Heart right ventricle (tissue), 16 donors: ENCODE measurements at regions not wholly inside any gene's neighbourhood (a gene's known extent, or its start where the extent isn't known, plus 50 kb on each side); places are given as distances from the start of the nearest gene placed in this dataset.

Experiments used
- ATAC-seq, 8 donors: fragments of 200-7000 bp; cut with Tn5 transposase; one replicate each; pipeline ENCODE4 v1.9.1; 2020; ENCODE audit warnings: mild to moderate bottlenecking in 8 of 8, moderate library complexity in 8 of 8, moderate number of reproducible peaks in 1 of 8
- DNase-seq, 2 donors: peaks; one replicate each; pipeline ENCODE4 v3.0.0-alpha.2; 2020
- H3K27ac ChIP-seq, 10 donors: fragments of 200-600 bp; sonication (generic) in 2 of 10; one replicate each; pipeline versions ENCODE4 v1.5.0 to v1.8.0; 2020 to 2022; ENCODE audit warnings: mild to moderate bottlenecking in 3 of 10
- H3K27me3 ChIP-seq, 7 donors: fragments of 200-600 bp; one replicate each; pipeline ENCODE4 v1.8.0; 2021 to 2022; ENCODE audit warnings: mild to moderate bottlenecking in 2 of 7
- H3K36me3 ChIP-seq, 9 donors: fragments of 200-600 bp; sonication (generic) in 1 of 9; one replicate each; pipeline versions ENCODE4 v1.5.0 to v1.8.0; 2020 to 2022; ENCODE audit warnings: mild to moderate bottlenecking in 2 of 9
- H3K4me1 ChIP-seq, 9 donors: fragments of 200-600 bp; sonication (generic) in 1 of 9; one replicate each; pipeline versions ENCODE4 v1.5.0 to v1.8.0; 2020 to 2022; ENCODE audit warnings: mild to moderate bottlenecking in 4 of 9
- H3K4me3 ChIP-seq, 10 donors: fragments of 200-600 bp; sonication (generic) in 2 of 10; one replicate each; pipeline versions ENCODE4 v1.5.0 to v1.8.0; 2020 to 2022; ENCODE audit warnings: mild to moderate bottlenecking in 7 of 10, moderate library complexity in 2 of 10
- H3K9me3 ChIP-seq, 11 donors: fragments of 200-600 bp in 10 of 11; sonication (generic) in 2 of 11; one replicate each; pipeline versions ENCODE4 v1.5.0 to v1.8.0; 2013 to 2022; ENCODE audit warnings: mild to moderate bottlenecking in 2 of 11, control low read depth in 1 of 11, moderate library complexity in 1 of 11
- WGBS, 2 donors: extraction: QIAGEN DNeasy Blood & Tissue Kit; methylation state at CpG; one replicate each; pipeline ENCODE4 v1.1.7; 2013; ENCODE audit warnings: inconsistent platforms in 1 of 2; 5-methylcytosine and 5-hydroxymethylcytosine counted together
- intact Hi-C, 10 donors: fragments of 100-400 bp; cut with DNase I; formaldehyde crosslinking; loops; one replicate each; pipeline versions ENCODE4 v1.11.1 to v1.14.2; 2022
- TF ChIP-seq, protein P1 (sequence below), 9 donors: fragments of 200-600 bp; sonication (generic) in 2 of 9; IDR thresholded peaks; one replicate each; pipeline versions ENCODE4 v1.5.0 to v1.8.0; 2021 to 2022; ENCODE audit warnings: antibody characterized with exemption in 9 of 9, mild to moderate bottlenecking in 5 of 9, moderate library complexity in 1 of 9
- donor health status: Arrhythmogenic right ventricular cardiomyopathy.
- donor health status: ischemic (EF 13 %, LVEDD 7.1; RV severe dilation, severe dysfunction).
- donor health status: healthy with polysubstance abuse.
- donor health status: DM: no; HTN: yes; CAD: no.
- donor health status: DM: no; HTN: no; CAD: no.
- donor health status: ischemic (EF 25% LVEDD 6.9; RV normal size, moderate dysfunction).
- donor health status: ischemic (EF 25% LVEDD 5.7; RV mildly dilated, moderate dysfunction).
- donor health status: healthy.
- donor health status: DM: yes; HTN: yes; CAD: no.
- donor health status: Ischemic cardiomyopathy.
- donor health status: ischemic (EF 35%, LVEDD 5.7; RV mildly dilated, moderate dysfunction).
- donor health status: nonischemic (EF 11% LVEDD 7.7; RV severe dilation, severe dysfunction).
- donor health status: DM: yes; HTN: yes; CAD: no.
- donor health status: PGD.
- donor health status: ischemic (EF 29% LVEDD 5.4; RV normal size, mild dysfunction).
- donor health status: nonischemic (EF 23%, LVEDD 6.1; RV moderate dilation, normal function).

DNA sequence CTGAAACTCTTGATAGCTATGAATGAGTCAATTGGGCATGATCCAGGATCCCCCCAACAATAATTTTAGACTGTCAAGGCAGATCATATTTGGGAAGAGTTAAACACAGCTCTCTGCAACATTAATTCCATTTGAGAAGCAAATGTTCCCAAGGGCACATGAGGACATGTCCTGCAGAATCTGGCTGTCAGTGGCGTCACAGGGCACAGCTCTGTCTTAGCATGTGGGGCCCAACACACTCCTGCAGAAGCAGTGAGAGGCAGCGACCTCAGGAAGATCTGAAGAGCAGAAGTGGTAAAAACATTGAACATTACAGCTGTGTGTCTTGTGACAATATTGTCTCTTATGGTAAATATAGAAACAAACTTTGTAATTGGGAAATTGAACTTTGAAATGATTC, 197.1 kb upstream of the PBX1 start:
- peaks cover 0 to 20% (median 12%) of the 10 kb centered on the region in 11 donors for H3K9me3 ChIP-seq
- no peak overlapping the region for H3K27ac ChIP-seq
- no peaks in the 10 kb centered on the region for H3K36me3 ChIP-seq
- H3K4me1 ChIP-seq = peaks cover 0 to 11% (median 0%) of the 10 kb centered on the region in 9 donors
- peak in 7 of 8 donors; percentile 55 to 96 (median 77) for ATAC-seq
- WGBS, 2 donors = 25 to 45% methylated on average over 2 of the region's 2 CpGs
- H3K4me3 ChIP-seq = no peak overlapping the region
- intact Hi-C loops = no loop called here
- TF ChIP-seq, protein P1, sequence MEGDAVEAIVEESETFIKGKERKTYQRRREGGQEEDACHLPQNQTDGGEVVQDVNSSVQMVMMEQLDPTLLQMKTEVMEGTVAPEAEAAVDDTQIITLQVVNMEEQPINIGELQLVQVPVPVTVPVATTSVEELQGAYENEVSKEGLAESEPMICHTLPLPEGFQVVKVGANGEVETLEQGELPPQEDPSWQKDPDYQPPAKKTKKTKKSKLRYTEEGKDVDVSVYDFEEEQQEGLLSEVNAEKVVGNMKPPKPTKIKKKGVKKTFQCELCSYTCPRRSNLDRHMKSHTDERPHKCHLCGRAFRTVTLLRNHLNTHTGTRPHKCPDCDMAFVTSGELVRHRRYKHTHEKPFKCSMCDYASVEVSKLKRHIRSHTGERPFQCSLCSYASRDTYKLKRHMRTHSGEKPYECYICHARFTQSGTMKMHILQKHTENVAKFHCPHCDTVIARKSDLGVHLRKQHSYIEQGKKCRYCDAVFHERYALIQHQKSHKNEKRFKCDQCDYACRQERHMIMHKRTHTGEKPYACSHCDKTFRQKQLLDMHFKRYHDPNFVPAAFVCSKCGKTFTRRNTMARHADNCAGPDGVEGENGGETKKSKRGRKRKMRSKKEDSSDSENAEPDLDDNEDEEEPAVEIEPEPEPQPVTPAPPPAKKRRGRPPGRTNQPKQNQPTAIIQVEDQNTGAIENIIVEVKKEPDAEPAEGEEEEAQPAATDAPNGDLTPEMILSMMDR (IDR thresholded peaks at IDR 0.05) = no peak
- peak in 1 of 2 donors; percentile 18 for DNase-seq
- H3K27me3 ChIP-seq = no peaks in the 10 kb centered on the region

- WGBS, 2 donors = 50 to 55% methylated on average over 1 of the region's 1 CpG
- H3K4me1 ChIP-seq = peaks cover 0 to 11% (median 0%) of the 10 kb centered on the region in 9 donors
- peaks cover 0 to 21% (median 13%) of the 10 kb centered on the region in 11 donors for H3K9me3 ChIP-seq
- DNase-seq (no peak), ATAC-seq (peak in 4 of 8 donors; percentile 26 to 75 (median 62))
- H3K27ac ChIP-seq = no peak overlapping the region
- TF ChIP-seq, protein P1 (IDR thresholded peaks at IDR 0.05) = no peak
- H3K4me3 ChIP-seq = no peak overlapping the region
- H3K27me3 ChIP-seq = no peaks in the 10 kb centered on the region
- no peaks in the 10 kb centered on the region for H3K36me3 ChIP-seq
- intact Hi-C loops = no loop called here
Observed at GRCh38 chr1:164363980-164364379, 195.0 kb upstream of the PBX1 start.

DNA sequence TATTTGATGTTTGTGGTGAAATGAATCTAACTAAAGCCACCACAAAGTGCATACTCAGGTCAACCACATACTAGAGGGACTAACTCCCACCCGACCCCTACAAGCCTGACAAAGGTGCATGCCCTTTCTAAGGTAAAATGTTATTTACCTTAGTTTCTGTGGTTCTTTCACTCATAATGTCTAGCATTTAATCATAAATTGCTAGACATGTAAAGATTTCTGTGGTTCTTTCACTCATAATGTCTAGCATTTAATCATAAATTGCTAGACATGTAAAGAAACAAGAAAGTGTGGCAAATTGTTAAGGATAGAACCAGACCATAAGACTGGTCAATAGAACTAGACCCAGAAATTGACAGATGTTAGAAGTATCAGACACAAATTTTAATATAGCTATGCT, 193.0 kb upstream of the PBX1 start:
- peaks cover 0 to 18% (median 0%) of the 10 kb centered on the region in 9 donors for H3K4me1 ChIP-seq
- no peaks in the 10 kb centered on the region for H3K27me3 ChIP-seq
- ATAC-seq = no peak
- TF ChIP-seq, protein P1 (IDR thresholded peaks at IDR 0.05) = no peak
- intact Hi-C loops = no loop called here
- H3K36me3 ChIP-seq = no peaks in the 10 kb centered on the region
- WGBS, 2 donors = 85 to 88% methylated on average over 1 of the region's 1 CpG
- no peak overlapping the region for H3K4me3 ChIP-seq
- H3K9me3 ChIP-seq = peaks cover 0 to 21% (median 13%) of the 10 kb centered on the region in 11 donors
- DNase-seq = no peak
- no peak overlapping the region for H3K27ac ChIP-seq

- peak in 1 of 2 donors; percentile 13 for DNase-seq
- Histone ChIP-seq H3K27ac (no peak overlapping the region), H3K36me3 (no peaks in the 10 kb centered on the region), H3K4me3 (no peak overlapping the region), H3K27me3 (no peaks in the 10 kb centered on the region), H3K4me1 (peaks cover 0 to 8% (median 0%) of the 10 kb centered on the region in 9 donors), H3K9me3 (peaks cover 0 to 24% (median 13%) of the 10 kb centered on the region in 11 donors)
- peak in 2 of 8 donors; percentile 68 to 88 for ATAC-seq
- TF ChIP-seq, protein P1 (IDR thresholded peaks at IDR 0.05) = no peak
- WGBS, 2 donors = 36 to 48% methylated on average over 4 of the region's 4 CpGs
- intact Hi-C loops = no loop called here
Observed at GRCh38 chr1:164369698-164370365, 189.2 kb upstream of the PBX1 start.
